ENCODE measurements at regions not wholly inside any gene's neighbourhood (a gene's known extent, or its start where the extent isn't known, plus 50 kb on each side); places are given as distances from the start of the nearest gene placed in this dataset.

GRCh38 chr4:100588076-100588475, 70.3 kb upstream of the EMCN start:
- no peak overlapping the region for H3K4me3 Mint-ChIP-seq
- no peak overlapping the region for H3K27ac Mint-ChIP-seq
- H3K36me3 Mint-ChIP-seq (ENCODE audit: low read depth), result no peaks in the 10 kb centered on the region
- H3K4me1 Mint-ChIP-seq (ENCODE audit: low read depth), result no peaks in the 10 kb centered on the region
- no peaks in the 10 kb centered on the region for H3K9me3 Mint-ChIP-seq
- H3K27me3 Mint-ChIP-seq, result peaks cover 7% of the 10 kb centered on the region

- peaks cover 3% of the 10 kb centered on the region for H3K27me3 Mint-ChIP-seq
- no peaks in the 10 kb centered on the region for H3K36me3 Mint-ChIP-seq (ENCODE audit: low read depth)
- H3K9me3 Mint-ChIP-seq, result no peaks in the 10 kb centered on the region
- no peak overlapping the region for H3K27ac Mint-ChIP-seq
- H3K4me3 Mint-ChIP-seq, result no peak overlapping the region
- no peaks in the 10 kb centered on the region for H3K4me1 Mint-ChIP-seq (ENCODE audit: low read depth)
Measured at GRCh38 chr4:100582146-100582545, 64.3 kb upstream of the EMCN start.

- no peaks in the 10 kb centered on the region for H3K36me3 Mint-ChIP-seq (ENCODE audit: low read depth)
- peaks cover 4% of the 10 kb centered on the region for H3K9me3 Mint-ChIP-seq
- H3K4me1 Mint-ChIP-seq (ENCODE audit: low read depth), result no peaks in the 10 kb centered on the region
- no peak overlapping the region for H3K27ac Mint-ChIP-seq
- H3K4me3 Mint-ChIP-seq, result no peak overlapping the region
- peaks cover 3% of the 10 kb centered on the region for H3K27me3 Mint-ChIP-seq
Measured at GRCh38 chr4:100581337-100581736, 63.5 kb upstream of the EMCN start.

- Mint-ChIP-seq H3K9me3 (peaks cover 5% of the 10 kb centered on the region), H3K4me1 (ENCODE audit: low read depth) (no peaks in the 10 kb centered on the region), H3K36me3 (ENCODE audit: low read depth) (no peaks in the 10 kb centered on the region), H3K4me3 (no peak overlapping the region), H3K27ac (no peak overlapping the region), H3K27me3 (no peaks in the 10 kb centered on the region)
Measured at GRCh38 chr4:100576570-100576969, 58.7 kb upstream of the EMCN start.

GRCh38 chr4:100574607-100575006, 56.8 kb upstream of the EMCN start:
- Mint-ChIP-seq H3K9me3 (peaks cover 5% of the 10 kb centered on the region), H3K4me1 (ENCODE audit: low read depth) (no peaks in the 10 kb centered on the region), H3K36me3 (ENCODE audit: low read depth) (no peaks in the 10 kb centered on the region), H3K4me3 (no peak overlapping the region), H3K27me3 (no peaks in the 10 kb centered on the region), H3K27ac (no peak overlapping the region)

GRCh38 chr4:100569196-100569595, 51.4 kb upstream of the EMCN start:
- Mint-ChIP-seq H3K36me3 (ENCODE audit: low read depth) (no peaks in the 10 kb centered on the region), H3K9me3 (no peaks in the 10 kb centered on the region), H3K4me1 (ENCODE audit: low read depth) (peaks cover 14% of the 10 kb centered on the region), H3K27ac (no peak overlapping the region), H3K4me3 (no peak overlapping the region), H3K27me3 (no peaks in the 10 kb centered on the region)

Measured in stimulated activated naive CD8-positive, alpha-beta T cell treated with anti-CD3 and anti-CD28 coated beads, Interleukin-15, Interleukin-2, amounts not matched to agents 100 ng/mL and 50 ng/mL, for 24 hours (primary cell).